H9 (cell line): ENCODE measurements at regions not wholly inside any gene's neighbourhood (a gene's known extent, or its start where the extent isn't known, plus 50 kb on each side); places are given as distances from the start of the nearest gene placed in this dataset.

Experiments used
- DNase-seq: peaks from one replicate; pipeline ENCODE4 v3.0.0-alpha.2; 2017
- H2AFZ ChIP-seq: one replicate; pipeline ENCODE4 v1.6.1; 2013; ENCODE audit warnings: mild to moderate bottlenecking, low read length, control low read depth, moderate library complexity
- H2AK5ac ChIP-seq: 2 replicates; pipeline ENCODE4 v1.6.1; 2013; ENCODE audit warnings: low read length, control low read depth, mixed read lengths; ENCODE audit not compliant: insufficient read length
- H2BK120ac ChIP-seq: one replicate; pipeline ENCODE4 v1.6.1; 2013; ENCODE audit warnings: low read depth, mild to moderate bottlenecking, low read length, control low read depth, inconsistent platforms; ENCODE audit not compliant: poor library complexity, severe bottlenecking
- H2BK12ac ChIP-seq: 2 replicates; pipeline ENCODE4 v1.6.1; 2013; ENCODE audit warnings: low read length, control low read depth, mixed read lengths, low read depth; ENCODE audit not compliant: insufficient read length
- H2BK15ac ChIP-seq: 2 replicates; pipeline ENCODE4 v1.6.1; 2013; ENCODE audit warnings: low read depth, low read length, control low read depth
- H2BK20ac ChIP-seq: one replicate; pipeline ENCODE4 v1.6.1; 2013; ENCODE audit warnings: low read depth, mild to moderate bottlenecking, low read length, control low read depth, inconsistent platforms; ENCODE audit not compliant: poor library complexity, severe bottlenecking
- H2BK5ac ChIP-seq: 2 replicates; pipeline ENCODE4 v1.6.1; 2013; ENCODE audit warnings: low read length, control low read depth, mixed read lengths; ENCODE audit not compliant: insufficient read length
- H3K14ac ChIP-seq: 2 replicates; pipeline ENCODE4 v1.6.1; 2013; ENCODE audit warnings: low read length, control low read depth; ENCODE audit not compliant: insufficient read depth
- H3K18ac ChIP-seq: 2 replicates; pipeline ENCODE4 v1.6.1; 2013; ENCODE audit warnings: low read depth, mild to moderate bottlenecking, mixed read lengths, low read length, control low read depth; ENCODE audit not compliant: insufficient read length
- H3K23ac ChIP-seq: 2 replicates; pipeline ENCODE4 v1.6.1; 2013; ENCODE audit warnings: low read length, control low read depth, mixed read lengths, low read depth; ENCODE audit not compliant: insufficient read length
- H3K23me2 ChIP-seq: 2 replicates; pipeline ENCODE4 v1.6.1; 2013; ENCODE audit warnings: low read depth, mild to moderate bottlenecking, mixed read lengths, low read length, control low read depth; ENCODE audit not compliant: insufficient read length, poor library complexity, severe bottlenecking
- H3K27ac ChIP-seq: 2 replicates; pipeline ENCODE4 v1.5.1; 2013; ENCODE audit warnings: low read length, control low read depth, mixed read lengths, low read depth; ENCODE audit not compliant: insufficient read length
- H3K27me3 ChIP-seq: 2 replicates; pipeline ENCODE4 v1.6.1; 2013; ENCODE audit warnings: low read length, control low read depth, inconsistent platforms; ENCODE audit not compliant: insufficient read depth
- H3K4ac ChIP-seq: 2 replicates; pipeline ENCODE4 v1.6.1; 2013; ENCODE audit warnings: low read depth, mild to moderate bottlenecking, control low read depth, inconsistent platforms, low read length, moderate library complexity
- H3K4me1 ChIP-seq: 2 replicates; pipeline ENCODE4 v1.6.1; 2013; ENCODE audit warnings: low read length, control low read depth, inconsistent platforms; ENCODE audit not compliant: insufficient read depth
- H3K4me2 ChIP-seq: 2 replicates; pipeline ENCODE4 v1.6.1; 2013; ENCODE audit warnings: low read length, control low read depth, mixed read lengths; ENCODE audit not compliant: insufficient read length, insufficient read depth
- H3K56ac ChIP-seq: 2 replicates; pipeline ENCODE4 v1.6.1; 2013; ENCODE audit warnings: low read depth, mild to moderate bottlenecking, mixed read lengths, low read length, control low read depth; ENCODE audit not compliant: insufficient read length
- H3K79me1 ChIP-seq: 2 replicates; pipeline ENCODE4 v1.6.1; 2013; ENCODE audit warnings: low read depth, mild to moderate bottlenecking, moderate library complexity, low read length, control low read depth, inconsistent platforms; ENCODE audit not compliant: insufficient read depth, poor library complexity, severe bottlenecking
- H3K79me2 ChIP-seq: 2 replicates; pipeline ENCODE4 v1.6.1; 2013; ENCODE audit warnings: low read length, control low read depth, inconsistent platforms; ENCODE audit not compliant: insufficient read depth
- H3K9ac ChIP-seq: 2 replicates; pipeline ENCODE4 v1.6.1; 2013; ENCODE audit warnings: low read length, control low read depth, mixed read lengths; ENCODE audit not compliant: insufficient read length; ENCODE audit errors: extremely low read depth
- H3K9me3 ChIP-seq: one replicate; pipeline ENCODE4 v1.6.1; 2013; ENCODE audit warnings: low read depth, low read length, inconsistent platforms; ENCODE audit not compliant: control insufficient read depth
- H3T11ph ChIP-seq: one replicate; pipeline ENCODE4 v1.6.1; 2013; ENCODE audit warnings: mild to moderate bottlenecking, low read length, control low read depth, inconsistent platforms
- H4K20me1 ChIP-seq: one replicate; pipeline ENCODE4 v1.6.1; 2013; ENCODE audit not compliant: control insufficient read depth, insufficient read length, insufficient read depth
- H4K5ac ChIP-seq: 2 replicates; pipeline ENCODE4 v1.6.1; 2013; ENCODE audit warnings: low read depth, mild to moderate bottlenecking, mixed read lengths, low read length, control low read depth; ENCODE audit not compliant: insufficient read length
- H4K8ac ChIP-seq: replicated peaks from 2 replicates; pipeline ENCODE4 v1.6.1; 2013; ENCODE audit warnings: low read length, control low read depth, mixed read lengths, low read depth; ENCODE audit not compliant: insufficient read length
- H4K91ac ChIP-seq: 2 replicates; pipeline ENCODE4 v1.6.1; 2013; ENCODE audit warnings: low read depth, mild to moderate bottlenecking, moderate library complexity, mixed read lengths, low read length, control low read depth; ENCODE audit not compliant: insufficient read length
- H3K27ac Mint-ChIP-seq, 3 experiments: 2 replicates in 2 of 3; 3 replicates in 1 of 3; pipeline ENCODE4 v1.8.0; 2020 to 2021; ENCODE audit warnings: mixed read lengths in 3 of 3, mild to moderate bottlenecking in 1 of 3, moderate library complexity in 1 of 3
- H3K27me3 Mint-ChIP-seq: 2 replicates; pipeline ENCODE4 v1.8.0; 2021; ENCODE audit warnings: low read depth, mild to moderate bottlenecking, moderate library complexity, mixed read lengths
- H3K36me3 Mint-ChIP-seq, 3 experiments: 2 replicates in 2 of 3; 3 replicates in 1 of 3; pipeline ENCODE4 v1.8.0; 2020 to 2021; ENCODE audit warnings: low read depth in 3 of 3, mixed read lengths in 3 of 3; ENCODE audit not compliant: insufficient read depth in 1 of 3
- H3K4me1 Mint-ChIP-seq, 2 experiments: 2 replicates each; pipeline ENCODE4 v1.8.0; 2020; ENCODE audit warnings: mixed read lengths in 2 of 2
- H3K4me3 Mint-ChIP-seq, 2 experiments: 2 replicates in 1 of 2; 3 replicates in 1 of 2; pipeline ENCODE4 v1.8.0; 2020 to 2021; ENCODE audit warnings: mild to moderate bottlenecking in 2 of 2, mixed read lengths in 2 of 2, moderate library complexity in 1 of 2
- H3K9me3 Mint-ChIP-seq, 2 experiments: 2 replicates in 1 of 2; 3 replicates in 1 of 2; pipeline ENCODE4 v1.8.0; 2020; ENCODE audit warnings: mild to moderate bottlenecking in 2 of 2, mixed read lengths in 2 of 2, moderate library complexity in 1 of 2
- CTCF ChIP-seq: fragments of 200-600 bp; sonication (generic); conservative IDR thresholded peaks from 3 replicates; pipeline ENCODE4 v1.8.0; 2021; ENCODE audit warnings: antibody characterized with exemption, mild to moderate bottlenecking
- WGBS: extraction: QIAGEN DNeasy Blood & Tissue Kit; methylation state at CpG from one replicate; pipeline ENCODE4 v1.1.7; 2013; ENCODE audit warnings: missing lambda C conversion rate, low lambda C conversion rate, mixed read lengths; ENCODE audit not compliant: insufficient read length; ENCODE audit errors: extremely low coverage; 5-methylcytosine and 5-hydroxymethylcytosine counted together

GRCh38 chr16:55007504-55007903 lies 76.8 kb downstream of the IRX5 start:
- no peak overlapping the region for H3K56ac ChIP-seq
- Mint-ChIP-seq H3K36me3 (no peaks in the 10 kb centered on the region; a peak in 1 of 7 replicates), H3K27me3 (peaks cover 5% of the 10 kb centered on the region; the same call in 1 of the 2 replicates), H3K4me1 (peaks cover 0 to 5% of the 10 kb centered on the region in 2 experiments; a peak in 2 of 4 replicates), H3K9me3 (no peaks in the 10 kb centered on the region; a peak in 1 of 5 replicates), H3K27ac (peak overlapping the region in 1 of 3 experiments; percentile 74; a peak in 1 of 7 replicates), H3K4me3 (no peak overlapping the region)
- no peak overlapping the region for H4K91ac ChIP-seq
- H2BK5ac ChIP-seq = no peak overlapping the region
- no peak overlapping the region for H2BK15ac ChIP-seq
- H3K27me3 ChIP-seq = no peaks in the 10 kb centered on the region
- TF ChIP-seq CTCF = no peak
- no peak overlapping the region for H3K27ac ChIP-seq
- no peak overlapping the region for H3K9ac ChIP-seq
- no peak overlapping the region for H3K18ac ChIP-seq
- H3K23ac ChIP-seq = no peak overlapping the region
- WGBS = no CpG with 5 or more reads among the region's 8 CpGs
- H4K20me1 ChIP-seq = no peaks in the 10 kb centered on the region
- H2BK20ac ChIP-seq = no peak overlapping the region
- no peak overlapping the region for H4K8ac ChIP-seq
- no peak overlapping the region for H2BK12ac ChIP-seq
- H3K79me2 ChIP-seq = no peaks in the 10 kb centered on the region
- H3K9me3 ChIP-seq = no peaks in the 10 kb centered on the region
- no peaks in the 10 kb centered on the region for H3K4me1 ChIP-seq
- DNase-seq = no peak
- H3T11ph ChIP-seq = no peak overlapping the region
- H4K5ac ChIP-seq = no peak overlapping the region
- no peak overlapping the region for H2AFZ ChIP-seq
- H2AK5ac ChIP-seq = no peak overlapping the region
- no peaks in the 10 kb centered on the region for H3K23me2 ChIP-seq
- H3K4me2 ChIP-seq = no peak overlapping the region
- H3K79me1 ChIP-seq = no peaks in the 10 kb centered on the region
- no peak overlapping the region for H2BK120ac ChIP-seq
- H3K14ac ChIP-seq = no peak overlapping the region
- H3K4ac ChIP-seq = no peak overlapping the region
